H9 (cell line): ENCODE measurements at regions not wholly inside any gene's neighbourhood (a gene's known extent, or its start where the extent isn't known, plus 50 kb on each side); places are given as distances from the start of the nearest gene placed in this dataset.

Source experiments
- DNase-seq: peaks from one replicate; pipeline ENCODE4 v3.0.0-alpha.2; 2017
- H2AFZ ChIP-seq: one replicate; pipeline ENCODE4 v1.6.1; 2013; ENCODE audit warnings: mild to moderate bottlenecking, low read length, control low read depth, moderate library complexity
- H2AK5ac ChIP-seq: 2 replicates; pipeline ENCODE4 v1.6.1; 2013; ENCODE audit warnings: low read length, control low read depth, mixed read lengths; ENCODE audit not compliant: insufficient read length
- H2BK120ac ChIP-seq: one replicate; pipeline ENCODE4 v1.6.1; 2013; ENCODE audit warnings: low read depth, mild to moderate bottlenecking, low read length, control low read depth, inconsistent platforms; ENCODE audit not compliant: poor library complexity, severe bottlenecking
- H2BK12ac ChIP-seq: 2 replicates; pipeline ENCODE4 v1.6.1; 2013; ENCODE audit warnings: low read length, control low read depth, mixed read lengths, low read depth; ENCODE audit not compliant: insufficient read length
- H2BK15ac ChIP-seq: 2 replicates; pipeline ENCODE4 v1.6.1; 2013; ENCODE audit warnings: low read depth, low read length, control low read depth
- H2BK20ac ChIP-seq: one replicate; pipeline ENCODE4 v1.6.1; 2013; ENCODE audit warnings: low read depth, mild to moderate bottlenecking, low read length, control low read depth, inconsistent platforms; ENCODE audit not compliant: poor library complexity, severe bottlenecking
- H2BK5ac ChIP-seq: 2 replicates; pipeline ENCODE4 v1.6.1; 2013; ENCODE audit warnings: low read length, control low read depth, mixed read lengths; ENCODE audit not compliant: insufficient read length
- H3K14ac ChIP-seq: 2 replicates; pipeline ENCODE4 v1.6.1; 2013; ENCODE audit warnings: low read length, control low read depth; ENCODE audit not compliant: insufficient read depth
- H3K18ac ChIP-seq: 2 replicates; pipeline ENCODE4 v1.6.1; 2013; ENCODE audit warnings: low read depth, mild to moderate bottlenecking, mixed read lengths, low read length, control low read depth; ENCODE audit not compliant: insufficient read length
- H3K23ac ChIP-seq: 2 replicates; pipeline ENCODE4 v1.6.1; 2013; ENCODE audit warnings: low read length, control low read depth, mixed read lengths, low read depth; ENCODE audit not compliant: insufficient read length
- H3K23me2 ChIP-seq: 2 replicates; pipeline ENCODE4 v1.6.1; 2013; ENCODE audit warnings: low read depth, mild to moderate bottlenecking, mixed read lengths, low read length, control low read depth; ENCODE audit not compliant: insufficient read length, poor library complexity, severe bottlenecking
- H3K27ac ChIP-seq: 2 replicates; pipeline ENCODE4 v1.5.1; 2013; ENCODE audit warnings: low read length, control low read depth, mixed read lengths, low read depth; ENCODE audit not compliant: insufficient read length
- H3K27me3 ChIP-seq: 2 replicates; pipeline ENCODE4 v1.6.1; 2013; ENCODE audit warnings: low read length, control low read depth, inconsistent platforms; ENCODE audit not compliant: insufficient read depth
- H3K4ac ChIP-seq: 2 replicates; pipeline ENCODE4 v1.6.1; 2013; ENCODE audit warnings: low read depth, mild to moderate bottlenecking, control low read depth, inconsistent platforms, low read length, moderate library complexity
- H3K4me1 ChIP-seq: 2 replicates; pipeline ENCODE4 v1.6.1; 2013; ENCODE audit warnings: low read length, control low read depth, inconsistent platforms; ENCODE audit not compliant: insufficient read depth
- H3K4me2 ChIP-seq: 2 replicates; pipeline ENCODE4 v1.6.1; 2013; ENCODE audit warnings: low read length, control low read depth, mixed read lengths; ENCODE audit not compliant: insufficient read length, insufficient read depth
- H3K56ac ChIP-seq: 2 replicates; pipeline ENCODE4 v1.6.1; 2013; ENCODE audit warnings: low read depth, mild to moderate bottlenecking, mixed read lengths, low read length, control low read depth; ENCODE audit not compliant: insufficient read length
- H3K79me1 ChIP-seq: 2 replicates; pipeline ENCODE4 v1.6.1; 2013; ENCODE audit warnings: low read depth, mild to moderate bottlenecking, moderate library complexity, low read length, control low read depth, inconsistent platforms; ENCODE audit not compliant: insufficient read depth, poor library complexity, severe bottlenecking
- H3K79me2 ChIP-seq: 2 replicates; pipeline ENCODE4 v1.6.1; 2013; ENCODE audit warnings: low read length, control low read depth, inconsistent platforms; ENCODE audit not compliant: insufficient read depth
- H3K9ac ChIP-seq: 2 replicates; pipeline ENCODE4 v1.6.1; 2013; ENCODE audit warnings: low read length, control low read depth, mixed read lengths; ENCODE audit not compliant: insufficient read length; ENCODE audit errors: extremely low read depth
- H3K9me3 ChIP-seq: one replicate; pipeline ENCODE4 v1.6.1; 2013; ENCODE audit warnings: low read depth, low read length, inconsistent platforms; ENCODE audit not compliant: control insufficient read depth
- H3T11ph ChIP-seq: one replicate; pipeline ENCODE4 v1.6.1; 2013; ENCODE audit warnings: mild to moderate bottlenecking, low read length, control low read depth, inconsistent platforms
- H4K20me1 ChIP-seq: one replicate; pipeline ENCODE4 v1.6.1; 2013; ENCODE audit not compliant: control insufficient read depth, insufficient read length, insufficient read depth
- H4K5ac ChIP-seq: 2 replicates; pipeline ENCODE4 v1.6.1; 2013; ENCODE audit warnings: low read depth, mild to moderate bottlenecking, mixed read lengths, low read length, control low read depth; ENCODE audit not compliant: insufficient read length
- H4K8ac ChIP-seq: replicated peaks from 2 replicates; pipeline ENCODE4 v1.6.1; 2013; ENCODE audit warnings: low read length, control low read depth, mixed read lengths, low read depth; ENCODE audit not compliant: insufficient read length
- H4K91ac ChIP-seq: 2 replicates; pipeline ENCODE4 v1.6.1; 2013; ENCODE audit warnings: low read depth, mild to moderate bottlenecking, moderate library complexity, mixed read lengths, low read length, control low read depth; ENCODE audit not compliant: insufficient read length
- H3K27ac Mint-ChIP-seq, 3 experiments: 2 replicates in 2 of 3; 3 replicates in 1 of 3; pipeline ENCODE4 v1.8.0; 2020 to 2021; ENCODE audit warnings: mixed read lengths in 3 of 3, mild to moderate bottlenecking in 1 of 3, moderate library complexity in 1 of 3
- H3K27me3 Mint-ChIP-seq: 2 replicates; pipeline ENCODE4 v1.8.0; 2021; ENCODE audit warnings: low read depth, mild to moderate bottlenecking, moderate library complexity, mixed read lengths
- H3K36me3 Mint-ChIP-seq, 3 experiments: 2 replicates in 2 of 3; 3 replicates in 1 of 3; pipeline ENCODE4 v1.8.0; 2020 to 2021; ENCODE audit warnings: low read depth in 3 of 3, mixed read lengths in 3 of 3; ENCODE audit not compliant: insufficient read depth in 1 of 3
- H3K4me1 Mint-ChIP-seq, 2 experiments: 2 replicates each; pipeline ENCODE4 v1.8.0; 2020; ENCODE audit warnings: mixed read lengths in 2 of 2
- H3K4me3 Mint-ChIP-seq, 2 experiments: 2 replicates in 1 of 2; 3 replicates in 1 of 2; pipeline ENCODE4 v1.8.0; 2020 to 2021; ENCODE audit warnings: mild to moderate bottlenecking in 2 of 2, mixed read lengths in 2 of 2, moderate library complexity in 1 of 2
- H3K9me3 Mint-ChIP-seq, 2 experiments: 2 replicates in 1 of 2; 3 replicates in 1 of 2; pipeline ENCODE4 v1.8.0; 2020; ENCODE audit warnings: mild to moderate bottlenecking in 2 of 2, mixed read lengths in 2 of 2, moderate library complexity in 1 of 2
- CTCF ChIP-seq: fragments of 200-600 bp; sonication (generic); conservative IDR thresholded peaks from 3 replicates; pipeline ENCODE4 v1.8.0; 2021; ENCODE audit warnings: antibody characterized with exemption, mild to moderate bottlenecking
- WGBS: extraction: QIAGEN DNeasy Blood & Tissue Kit; methylation state at CpG from one replicate; pipeline ENCODE4 v1.1.7; 2013; ENCODE audit warnings: missing lambda C conversion rate, low lambda C conversion rate, mixed read lengths; ENCODE audit not compliant: insufficient read length; ENCODE audit errors: extremely low coverage; 5-methylcytosine and 5-hydroxymethylcytosine counted together

- no peak overlapping the region for H3K23ac ChIP-seq
- H2BK20ac ChIP-seq: no peak overlapping the region
- Mint-ChIP-seq H3K27ac (no peak overlapping the region), H3K4me1 (peaks cover 31 to 36% of the 10 kb centered on the region in 2 experiments), H3K9me3 (peaks cover 0 to 5% of the 10 kb centered on the region in 2 experiments; a peak in 1 of 5 replicates), H3K36me3 (peaks cover 0 to 18% (median 0%) of the 10 kb centered on the region in 3 experiments; a peak in 3 of 7 replicates), H3K4me3 (no peak overlapping the region), H3K27me3 (peaks cover 27% of the 10 kb centered on the region)
- H2BK120ac ChIP-seq: no peak overlapping the region
- no CpG with 5 or more reads among the region's 5 CpGs for WGBS
- no peak overlapping the region for H3K56ac ChIP-seq
- no peak overlapping the region for H3K9ac ChIP-seq
- no peak overlapping the region for H3T11ph ChIP-seq
- no peak overlapping the region for H3K14ac ChIP-seq
- H4K91ac ChIP-seq: no peak overlapping the region
- no peak overlapping the region for H4K5ac ChIP-seq
- no peak for TF ChIP-seq CTCF
- no peak overlapping the region for H2BK15ac ChIP-seq
- no peak overlapping the region for H2BK12ac ChIP-seq
- peaks cover 9% of the 10 kb centered on the region; the same call in 1 of the 2 replicates for H3K4me1 ChIP-seq
- H2AFZ ChIP-seq: no peak overlapping the region
- DNase-seq: no peak
- no peak overlapping the region for H3K4ac ChIP-seq
- H3K9me3 ChIP-seq: no peaks in the 10 kb centered on the region
- H2BK5ac ChIP-seq: no peak overlapping the region
- H3K18ac ChIP-seq: no peak overlapping the region
- no peak overlapping the region for H2AK5ac ChIP-seq
- H3K27ac ChIP-seq: no peak overlapping the region
- peaks cover 2% of the 10 kb centered on the region for H4K20me1 ChIP-seq
- no peak overlapping the region for H3K4me2 ChIP-seq
- H3K79me1 ChIP-seq: no peaks in the 10 kb centered on the region
- H3K27me3 ChIP-seq: no peaks in the 10 kb centered on the region
- no peaks in the 10 kb centered on the region for H3K79me2 ChIP-seq
- H4K8ac ChIP-seq: no peak overlapping the region
- H3K23me2 ChIP-seq: no peaks in the 10 kb centered on the region
Observed at GRCh38 chr10:78404296-78404695, 370.6 kb downstream of the RPS24 start.
